Fibroblast of lung (primary cell): ENCODE measurements at regions not wholly inside any gene's neighbourhood (a gene's known extent, or its start where the extent isn't known, plus 50 kb on each side); places are given as distances from the start of the nearest gene placed in this dataset.

Source experiments
- CTCF ChIP-seq, 2 donors: IDR thresholded peaks in 1 of 2; conservative IDR thresholded peaks in 1 of 2; 1 replicate in 1 of 2; 2 replicates in 1 of 2; pipeline ENCODE4 v1.5.1; 2011 to 2012; ENCODE audit warnings: low read length in 2 of 2, control low read depth in 1 of 2, inconsistent platforms in 1 of 2, low read depth in 1 of 2, mild to moderate bottlenecking in 1 of 2
- EZH2 ChIP-seq: IDR thresholded peaks from 2 replicates; pipeline ENCODE4 v1.5.1; 2012; ENCODE audit warnings: low read length, control low read depth, mild to moderate bottlenecking; ENCODE audit errors: missing control alignments

- TF ChIP-seq CTCF (conservative IDR thresholded peaks at IDR 0.05 in 1 of 2, IDR thresholded peaks at IDR 0.05 in 1 of 2; ENCODE audit: low read depth in 1 of 2, low read length in 2 of 2) (no peak), EZH2 (no peak)
These were observed 898.5 kb downstream of the KCNJ2 start for GRCh38 chr17:71067669-71068407.
